Transverse colon (tissue), 4 donors: ENCODE measurements at regions not wholly inside any gene's neighbourhood (a gene's known extent, or its start where the extent isn't known, plus 50 kb on each side); places are given as distances from the start of the nearest gene placed in this dataset.

Experiments used
- DNase-seq: peaks from one replicate; pipeline ENCODE4 v3.0.0-alpha.2; 2019
- H3K27ac ChIP-seq, 4 donors: fragments of 200-600 bp; sonication (generic); 2 replicates each; pipeline ENCODE4 v1.5.1; 2016 to 2018; ENCODE audit warnings: inconsistent platforms in 4 of 4
- H3K27me3 ChIP-seq: fragments of 200-600 bp; sonication (generic); 2 replicates; pipeline ENCODE4 v1.5.1; 2017; ENCODE audit warnings: inconsistent platforms
- H3K36me3 ChIP-seq, 4 donors: fragments of 200-600 bp; sonication (generic); 2 replicates each; pipeline ENCODE4 v1.5.1; 2017 to 2019; ENCODE audit warnings: inconsistent platforms in 4 of 4
- H3K4me1 ChIP-seq, 4 donors: fragments of 200-600 bp; sonication (generic); 2 replicates each; pipeline ENCODE4 v1.5.1; 2017 to 2020; ENCODE audit warnings: inconsistent platforms in 4 of 4
- H3K4me3 ChIP-seq, 4 donors: fragments of 200-600 bp; sonication (generic); 1 replicate in 1 of 4; 2 replicates in 3 of 4; pipeline versions ENCODE4 v1.5.1 to v1.6.1; 2017 to 2019; ENCODE audit warnings: inconsistent platforms in 4 of 4
- H3K9me3 ChIP-seq, 2 donors: fragments of 200-600 bp; sonication (generic); 2 replicates each; pipeline ENCODE4 v1.5.1; 2017 to 2019; ENCODE audit warnings: inconsistent platforms in 2 of 2
- CTCF ChIP-seq, 5 experiments: fragments of 200-600 bp in 3 of 5; fragments of 450-650 bp in 2 of 5; sonication (generic) in 3 of 5; IDR thresholded peaks; 1 replicate in 2 of 5; 2 replicates in 3 of 5; pipeline ENCODE4 v1.5.1; 2016 to 2017; ENCODE audit warnings: antibody characterized with exemption in 5 of 5, inconsistent platforms in 3 of 5, mild to moderate bottlenecking in 2 of 5, moderate library complexity in 1 of 5
- EP300 ChIP-seq: sonication (generic); formaldehyde crosslinking; IDR thresholded peaks from one replicate; pipeline ENCODE4 v1.6.1; 2017; ENCODE audit warnings: antibody characterized with exemption, low read depth
- POLR2A ChIP-seq: fragments of 450-650 bp; IDR thresholded peaks from one replicate; pipeline ENCODE4 v1.6.1; 2016; ENCODE audit warnings: antibody characterized with exemption, mild to moderate bottlenecking, moderate library complexity
- POLR2AphosphoS5 ChIP-seq, 3 donors: sonication (generic); formaldehyde crosslinking; IDR thresholded peaks; one replicate each; pipeline ENCODE4 v1.6.1; 2016; ENCODE audit warnings: antibody characterized with exemption in 3 of 3
- WGBS, 2 donors: methylation state at CpG; one replicate each; pipeline ENCODE4 v1.1.5; 2018; ENCODE audit warnings: low coverage in 1 of 2; 5-methylcytosine and 5-hydroxymethylcytosine counted together
- in situ Hi-C, 4 donors: fragments of 200-750 bp; cut with MboI; loops; one replicate each; pipeline versions ENCODE4 v1.15.0 to v1.15.1; 2017; ENCODE audit warnings: low sequenced_read_pairs in 3 of 4, low pct_ligation_motif_present in 1 of 4, low pct_unique_long_range_greater_than_20kb in 1 of 4
- intact Hi-C: fragments of 100-400 bp; cut with DNase I; formaldehyde crosslinking; loops from one replicate; pipeline ENCODE4 v1.15.1; 2023; ENCODE audit warnings: low total_unique reads

- H3K4me1 ChIP-seq = no peaks in the 10 kb centered on the region
- in situ Hi-C loops (no loop called here), intact Hi-C loops (no loop called here)
- no peaks in the 10 kb centered on the region for H3K9me3 ChIP-seq
- DNase-seq = no peak
- no peak overlapping the region for H3K4me3 ChIP-seq
- 63 to 79% methylated on average over 3 of the region's 3 CpGs for WGBS, 2 donors
- no peaks in the 10 kb centered on the region for H3K27me3 ChIP-seq
- TF ChIP-seq POLR2A = no peak
- TF ChIP-seq EP300 = no peak
- no peak for TF ChIP-seq POLR2AphosphoS5 (IDR thresholded peaks at IDR 0.05)
- TF ChIP-seq CTCF (IDR thresholded peaks at IDR 0.05) = no peak
- H3K36me3 ChIP-seq = no peaks in the 10 kb centered on the region
- H3K27ac ChIP-seq = no peak overlapping the region
Observed at GRCh38 chr7:22658031-22658430, 69.0 kb upstream of the IL6 start.

- Histone ChIP-seq H3K4me3 (no peak overlapping the region), H3K9me3 (no peaks in the 10 kb centered on the region), H3K27me3 (no peaks in the 10 kb centered on the region), H3K36me3 (no peaks in the 10 kb centered on the region), H3K4me1 (no peaks in the 10 kb centered on the region), H3K27ac (no peak overlapping the region)
- WGBS, 2 donors = 65% methylated on average over 1 of the region's 1 CpG; no CpG with 5 or more reads in 1 of the 2 donors
- no peak for DNase-seq
- in situ Hi-C loops (no loop called here), intact Hi-C loops (no loop called here)
- TF ChIP-seq EP300 (no peak), POLR2AphosphoS5 (IDR thresholded peaks at IDR 0.05) (no peak), CTCF (IDR thresholded peaks at IDR 0.05) (no peak), POLR2A (no peak)
Observed at GRCh38 chr7:22657479-22657878, 69.5 kb upstream of the IL6 start.

DNA sequence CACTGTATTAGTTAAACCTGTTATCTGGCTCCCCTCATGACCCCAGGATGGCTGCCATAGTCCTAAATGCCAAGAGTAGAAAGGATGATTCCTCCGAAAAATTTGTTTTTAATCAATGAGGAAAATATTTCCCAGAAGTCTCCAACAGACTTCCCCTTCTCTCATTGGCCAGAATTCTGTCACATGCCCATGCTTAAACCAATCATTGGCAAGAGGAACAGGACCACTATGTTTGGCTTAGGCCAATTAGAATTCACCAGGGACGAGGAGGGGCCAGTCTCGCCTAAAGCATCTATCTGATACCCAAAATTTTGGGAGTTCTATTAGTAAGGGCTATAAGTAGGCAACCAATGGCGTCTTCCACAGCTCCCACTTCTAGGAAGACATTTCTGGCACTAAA, 71.2 kb upstream of the IL6 start:
- no peaks in the 10 kb centered on the region for H3K9me3 ChIP-seq
- H3K27ac ChIP-seq = no peak overlapping the region
- 82 to 94% methylated on average over 4 of the region's 4 CpGs for WGBS, 2 donors
- TF ChIP-seq EP300 (no peak), POLR2AphosphoS5 (IDR thresholded peaks at IDR 0.05) (no peak), CTCF (IDR thresholded peaks at IDR 0.05) (no peak), POLR2A (no peak)
- no peaks in the 10 kb centered on the region for H3K36me3 ChIP-seq
- H3K4me1 ChIP-seq = no peaks in the 10 kb centered on the region
- in situ Hi-C loops = no loop called here
- DNase-seq = no peak
- no peak overlapping the region for H3K4me3 ChIP-seq
- H3K27me3 ChIP-seq = no peaks in the 10 kb centered on the region
- intact Hi-C loops = no loop called here

DNA sequence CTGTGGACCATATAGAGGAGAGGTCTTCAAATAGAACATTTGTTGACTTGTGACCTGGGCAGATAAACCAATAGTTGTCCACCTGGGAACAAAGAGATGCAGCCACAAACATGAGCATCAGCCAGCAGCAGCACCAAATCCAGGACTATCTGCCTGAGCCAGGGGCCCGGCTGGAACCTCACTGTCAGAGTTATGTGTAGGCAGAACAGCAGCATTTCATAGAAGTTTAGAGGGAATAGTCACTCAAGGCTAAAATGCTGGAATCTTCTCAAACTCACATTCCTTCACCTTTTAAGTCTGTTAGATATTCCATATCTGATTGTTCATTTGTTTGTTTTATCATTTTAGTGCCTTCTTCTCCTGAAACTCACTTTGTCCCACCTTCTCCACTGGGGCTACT, 72.2 kb upstream of the IL6 start:
- Histone ChIP-seq H3K36me3 (no peaks in the 10 kb centered on the region), H3K27me3 (no peaks in the 10 kb centered on the region), H3K9me3 (no peaks in the 10 kb centered on the region), H3K4me3 (no peak overlapping the region), H3K27ac (no peak overlapping the region), H3K4me1 (no peaks in the 10 kb centered on the region)
- no peak for TF ChIP-seq EP300
- TF ChIP-seq CTCF (IDR thresholded peaks at IDR 0.05) = no peak
- TF ChIP-seq POLR2A = no peak
- no peak for TF ChIP-seq POLR2AphosphoS5 (IDR thresholded peaks at IDR 0.05)
- WGBS, 2 donors = 81% methylated on average over 1 of the region's 1 CpG; no CpG with 5 or more reads in 1 of the 2 donors
- intact Hi-C loops (no loop called here), in situ Hi-C loops (no loop called here)
- no peak for DNase-seq
